ENCODE measurements at regions not wholly inside any gene's neighbourhood (a gene's known extent, or its start where the extent isn't known, plus 50 kb on each side); places are given as distances from the start of the nearest gene placed in this dataset.

GRCh38 chr3:22161315-22161714 is 410.3 kb upstream of the ZNF385D start:
- H3K36me3 ChIP-seq (ENCODE audit: control insufficient read depth in 2 of 2, insufficient read depth in 2 of 2, low read length in 2 of 2), result no peaks in the 10 kb centered on the region
- no peak overlapping the region for H3K27ac ChIP-seq (ENCODE audit: low read depth in 2 of 2, low read length in 2 of 2)
- no peaks in the 10 kb centered on the region for H3K27me3 ChIP-seq (ENCODE audit: control insufficient read depth in 2 of 2, insufficient read depth in 2 of 2, low read length in 2 of 2)
- H3K9me3 ChIP-seq (ENCODE audit: control insufficient read depth in 2 of 2, low read length in 2 of 2), result no peaks in the 10 kb centered on the region
- no peak overlapping the region for H3K4me3 ChIP-seq (ENCODE audit: low read length in 2 of 2)
- no peaks in the 10 kb centered on the region for H3K4me1 ChIP-seq (ENCODE audit: control insufficient read depth in 2 of 2, insufficient read depth in 2 of 2, low read length in 2 of 2)
- no peak overlapping the region for H3K9ac ChIP-seq (ENCODE audit: low read depth in 1 of 2, low read length in 2 of 2)

- H3K36me3 ChIP-seq (ENCODE audit: control insufficient read depth in 2 of 2, insufficient read depth in 2 of 2, low read length in 2 of 2), result no peaks in the 10 kb centered on the region
- no peaks in the 10 kb centered on the region for H3K9me3 ChIP-seq (ENCODE audit: control insufficient read depth in 2 of 2, low read length in 2 of 2)
- no peak overlapping the region for H3K27ac ChIP-seq (ENCODE audit: low read depth in 2 of 2, low read length in 2 of 2)
- H3K27me3 ChIP-seq (ENCODE audit: control insufficient read depth in 2 of 2, insufficient read depth in 2 of 2, low read length in 2 of 2), result no peaks in the 10 kb centered on the region
- H3K4me3 ChIP-seq (ENCODE audit: low read length in 2 of 2), result no peak overlapping the region
- no peaks in the 10 kb centered on the region for H3K4me1 ChIP-seq (ENCODE audit: control insufficient read depth in 2 of 2, insufficient read depth in 2 of 2, low read length in 2 of 2)
- no peak overlapping the region for H3K9ac ChIP-seq (ENCODE audit: low read depth in 1 of 2, low read length in 2 of 2)
Observed at GRCh38 chr3:22170370-22170769, 419.4 kb upstream of the ZNF385D start.

- Histone ChIP-seq H3K4me1 (ENCODE audit: control insufficient read depth in 2 of 2, insufficient read depth in 2 of 2, low read length in 2 of 2) (no peaks in the 10 kb centered on the region), H3K9me3 (ENCODE audit: control insufficient read depth in 2 of 2, low read length in 2 of 2) (no peaks in the 10 kb centered on the region), H3K27me3 (ENCODE audit: control insufficient read depth in 2 of 2, insufficient read depth in 2 of 2, low read length in 2 of 2) (no peaks in the 10 kb centered on the region), H3K27ac (ENCODE audit: low read depth in 2 of 2, low read length in 2 of 2) (no peak overlapping the region), H3K4me3 (ENCODE audit: low read length in 2 of 2) (no peak overlapping the region), H3K36me3 (ENCODE audit: control insufficient read depth in 2 of 2, insufficient read depth in 2 of 2, low read length in 2 of 2) (no peaks in the 10 kb centered on the region), H3K9ac (ENCODE audit: low read depth in 1 of 2, low read length in 2 of 2) (no peak overlapping the region)
Observed at GRCh38 chr3:22172964-22173363, 422.0 kb upstream of the ZNF385D start.

GRCh38 chr3:22175947-22176346 is 424.9 kb upstream of the ZNF385D start:
- Histone ChIP-seq H3K27me3 (ENCODE audit: control insufficient read depth in 2 of 2, insufficient read depth in 2 of 2, low read length in 2 of 2) (no peaks in the 10 kb centered on the region), H3K27ac (ENCODE audit: low read depth in 2 of 2, low read length in 2 of 2) (no peak overlapping the region), H3K9ac (ENCODE audit: low read depth in 1 of 2, low read length in 2 of 2) (no peak overlapping the region), H3K36me3 (ENCODE audit: control insufficient read depth in 2 of 2, insufficient read depth in 2 of 2, low read length in 2 of 2) (no peaks in the 10 kb centered on the region), H3K4me3 (ENCODE audit: low read length in 2 of 2) (no peak overlapping the region), H3K9me3 (ENCODE audit: control insufficient read depth in 2 of 2, low read length in 2 of 2) (no peaks in the 10 kb centered on the region), H3K4me1 (ENCODE audit: control insufficient read depth in 2 of 2, insufficient read depth in 2 of 2, low read length in 2 of 2) (no peaks in the 10 kb centered on the region)

GRCh38 chr3:22176911-22177310 is 425.9 kb upstream of the ZNF385D start:
- no peak overlapping the region for H3K9ac ChIP-seq (ENCODE audit: low read depth in 1 of 2, low read length in 2 of 2)
- H3K27me3 ChIP-seq (ENCODE audit: control insufficient read depth in 2 of 2, insufficient read depth in 2 of 2, low read length in 2 of 2), result no peaks in the 10 kb centered on the region
- no peak overlapping the region for H3K27ac ChIP-seq (ENCODE audit: low read depth in 2 of 2, low read length in 2 of 2)
- H3K9me3 ChIP-seq (ENCODE audit: control insufficient read depth in 2 of 2, low read length in 2 of 2), result no peaks in the 10 kb centered on the region
- H3K4me1 ChIP-seq (ENCODE audit: control insufficient read depth in 2 of 2, insufficient read depth in 2 of 2, low read length in 2 of 2), result no peaks in the 10 kb centered on the region
- H3K4me3 ChIP-seq (ENCODE audit: low read length in 2 of 2), result no peak overlapping the region
- no peaks in the 10 kb centered on the region for H3K36me3 ChIP-seq (ENCODE audit: control insufficient read depth in 2 of 2, insufficient read depth in 2 of 2, low read length in 2 of 2)

- Histone ChIP-seq H3K36me3 (ENCODE audit: control insufficient read depth in 2 of 2, insufficient read depth in 2 of 2, low read length in 2 of 2) (no peaks in the 10 kb centered on the region), H3K27me3 (ENCODE audit: control insufficient read depth in 2 of 2, insufficient read depth in 2 of 2, low read length in 2 of 2) (no peaks in the 10 kb centered on the region), H3K9me3 (ENCODE audit: control insufficient read depth in 2 of 2, low read length in 2 of 2) (no peaks in the 10 kb centered on the region), H3K4me1 (ENCODE audit: control insufficient read depth in 2 of 2, insufficient read depth in 2 of 2, low read length in 2 of 2) (no peaks in the 10 kb centered on the region), H3K9ac (ENCODE audit: low read depth in 1 of 2, low read length in 2 of 2) (no peak overlapping the region), H3K4me3 (ENCODE audit: low read length in 2 of 2) (no peak overlapping the region), H3K27ac (ENCODE audit: low read depth in 2 of 2, low read length in 2 of 2) (no peak overlapping the region)
Observed at GRCh38 chr3:22189616-22190015, 438.6 kb upstream of the ZNF385D start.

- Histone ChIP-seq H3K36me3 (ENCODE audit: control insufficient read depth in 2 of 2, insufficient read depth in 2 of 2, low read length in 2 of 2) (no peaks in the 10 kb centered on the region), H3K9me3 (ENCODE audit: control insufficient read depth in 2 of 2, low read length in 2 of 2) (no peaks in the 10 kb centered on the region), H3K4me3 (ENCODE audit: low read length in 2 of 2) (no peak overlapping the region), H3K9ac (ENCODE audit: low read depth in 1 of 2, low read length in 2 of 2) (no peak overlapping the region), H3K4me1 (ENCODE audit: control insufficient read depth in 2 of 2, insufficient read depth in 2 of 2, low read length in 2 of 2) (no peaks in the 10 kb centered on the region), H3K27me3 (ENCODE audit: control insufficient read depth in 2 of 2, insufficient read depth in 2 of 2, low read length in 2 of 2) (no peaks in the 10 kb centered on the region), H3K27ac (ENCODE audit: low read depth in 2 of 2, low read length in 2 of 2) (no peak overlapping the region)
Observed at GRCh38 chr3:22199095-22199494, 448.1 kb upstream of the ZNF385D start.

- H3K27me3 ChIP-seq (ENCODE audit: control insufficient read depth in 2 of 2, insufficient read depth in 2 of 2, low read length in 2 of 2), result no peaks in the 10 kb centered on the region
- H3K4me3 ChIP-seq (ENCODE audit: low read length in 2 of 2), result no peak overlapping the region
- no peak overlapping the region for H3K9ac ChIP-seq (ENCODE audit: low read depth in 1 of 2, low read length in 2 of 2)
- no peaks in the 10 kb centered on the region for H3K4me1 ChIP-seq (ENCODE audit: control insufficient read depth in 2 of 2, insufficient read depth in 2 of 2, low read length in 2 of 2)
- H3K27ac ChIP-seq (ENCODE audit: low read depth in 2 of 2, low read length in 2 of 2), result no peak overlapping the region
- H3K9me3 ChIP-seq (ENCODE audit: control insufficient read depth in 2 of 2, low read length in 2 of 2), result no peaks in the 10 kb centered on the region
- no peaks in the 10 kb centered on the region for H3K36me3 ChIP-seq (ENCODE audit: control insufficient read depth in 2 of 2, insufficient read depth in 2 of 2, low read length in 2 of 2)
Observed at GRCh38 chr3:22208844-22209243, 457.8 kb upstream of the ZNF385D start.

- no peak overlapping the region for H3K27ac ChIP-seq (ENCODE audit: low read depth in 2 of 2, low read length in 2 of 2)
- no peaks in the 10 kb centered on the region for H3K9me3 ChIP-seq (ENCODE audit: control insufficient read depth in 2 of 2, low read length in 2 of 2)
- H3K27me3 ChIP-seq (ENCODE audit: control insufficient read depth in 2 of 2, insufficient read depth in 2 of 2, low read length in 2 of 2), result no peaks in the 10 kb centered on the region
- no peak overlapping the region for H3K4me3 ChIP-seq (ENCODE audit: low read length in 2 of 2)
- no peak overlapping the region for H3K9ac ChIP-seq (ENCODE audit: low read depth in 1 of 2, low read length in 2 of 2)
- no peaks in the 10 kb centered on the region for H3K36me3 ChIP-seq (ENCODE audit: control insufficient read depth in 2 of 2, insufficient read depth in 2 of 2, low read length in 2 of 2)
- no peaks in the 10 kb centered on the region for H3K4me1 ChIP-seq (ENCODE audit: control insufficient read depth in 2 of 2, insufficient read depth in 2 of 2, low read length in 2 of 2)
Observed at GRCh38 chr3:22209578-22209977, 458.6 kb upstream of the ZNF385D start.

GRCh38 chr3:22210693-22211092 is 459.7 kb upstream of the ZNF385D start:
- Histone ChIP-seq H3K9me3 (ENCODE audit: control insufficient read depth in 2 of 2, low read length in 2 of 2) (no peaks in the 10 kb centered on the region), H3K27me3 (ENCODE audit: control insufficient read depth in 2 of 2, insufficient read depth in 2 of 2, low read length in 2 of 2) (no peaks in the 10 kb centered on the region), H3K4me3 (ENCODE audit: low read length in 2 of 2) (no peak overlapping the region), H3K9ac (ENCODE audit: low read depth in 1 of 2, low read length in 2 of 2) (no peak overlapping the region), H3K36me3 (ENCODE audit: control insufficient read depth in 2 of 2, insufficient read depth in 2 of 2, low read length in 2 of 2) (no peaks in the 10 kb centered on the region), H3K27ac (ENCODE audit: low read depth in 2 of 2, low read length in 2 of 2) (no peak overlapping the region), H3K4me1 (ENCODE audit: control insufficient read depth in 2 of 2, insufficient read depth in 2 of 2, low read length in 2 of 2) (no peaks in the 10 kb centered on the region)

- Histone ChIP-seq H3K9me3 (ENCODE audit: control insufficient read depth in 2 of 2, low read length in 2 of 2) (no peaks in the 10 kb centered on the region), H3K27me3 (ENCODE audit: control insufficient read depth in 2 of 2, insufficient read depth in 2 of 2, low read length in 2 of 2) (no peaks in the 10 kb centered on the region), H3K9ac (ENCODE audit: low read depth in 1 of 2, low read length in 2 of 2) (no peak overlapping the region), H3K4me3 (ENCODE audit: low read length in 2 of 2) (no peak overlapping the region), H3K27ac (ENCODE audit: low read depth in 2 of 2, low read length in 2 of 2) (no peak overlapping the region), H3K4me1 (ENCODE audit: control insufficient read depth in 2 of 2, insufficient read depth in 2 of 2, low read length in 2 of 2) (no peaks in the 10 kb centered on the region), H3K36me3 (ENCODE audit: control insufficient read depth in 2 of 2, insufficient read depth in 2 of 2, low read length in 2 of 2) (no peaks in the 10 kb centered on the region)
Observed at GRCh38 chr3:22216601-22217000, 465.6 kb upstream of the ZNF385D start.

All from mucosa of rectum (tissue), 2 donors.